ENCODE measurements at regions not wholly inside any gene's neighbourhood (a gene's known extent, or its start where the extent isn't known, plus 50 kb on each side); places are given as distances from the start of the nearest gene placed in this dataset.
"Not testable (repeated sequence)": the region's sequence is repeated elsewhere in the genome, so short reads cannot be mapped to it uniquely, and the experiment has no call there.

DNA sequence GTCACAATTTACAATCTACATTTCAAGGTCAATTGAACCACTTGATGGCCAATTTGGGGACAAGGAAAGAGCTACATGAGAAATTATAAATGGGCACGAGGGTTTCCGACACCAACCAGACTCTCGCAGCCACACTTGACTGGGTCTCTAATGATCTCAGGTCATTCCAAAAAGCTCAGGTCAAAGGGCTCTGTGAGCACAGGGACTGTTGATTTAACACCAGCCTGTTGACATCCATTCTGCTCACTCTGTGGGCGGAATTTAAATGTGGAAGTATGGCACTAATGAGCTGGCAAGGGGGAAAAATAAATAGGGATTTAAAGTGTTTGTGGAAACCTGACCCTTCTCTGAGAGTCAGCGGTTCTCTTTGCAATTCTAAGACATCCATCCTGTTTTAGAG, 810.7 kb upstream of the AUTS2 start:
- Histone ChIP-seq H3K27ac (ENCODE audit: low read depth) (no peak overlapping the region), H3K4me2 (no peak overlapping the region), H3K4me1 (ENCODE audit: insufficient read depth) (no peaks in the 10 kb centered on the region), H4K20me1 (replicated peaks; ENCODE audit: insufficient read depth) (no peaks in the 10 kb centered on the region), H2AFZ (no peak overlapping the region), H3K36me3 (ENCODE audit: insufficient read depth) (no peaks in the 10 kb centered on the region), H3K4me3 (no peak overlapping the region), H3F3A (replicated peaks; ENCODE audit: low read depth) (no peaks in the 10 kb centered on the region), H3K27me3 (ENCODE audit: insufficient read depth) (no peaks in the 10 kb centered on the region), H3K9me2 (ENCODE audit: insufficient read depth) (no peaks in the 10 kb centered on the region), H3K79me2 (replicated peaks; ENCODE audit: insufficient read depth) (no peaks in the 10 kb centered on the region)
- Mint-ChIP-seq H3K27me3 (ENCODE audit: insufficient read depth, low read depth, poor library complexity) (no peaks in the 10 kb centered on the region), H3K4me3 (no peak overlapping the region), H3K36me3 (ENCODE audit: low read depth) (peaks cover 50% of the 10 kb centered on the region), H3K27ac (no peak overlapping the region), H3K4me1 (no peaks in the 10 kb centered on the region), H3K9me3 (peaks cover 95% of the 10 kb centered on the region)
- ATAC-seq (no peak), DNase-seq (ENCODE audit: low spot score) (no peak)
- no peak for TF ChIP-seq JUNB (IDR thresholded peaks at IDR 0.05; ENCODE audit: unreplicated experiment)
- no peak for TF ChIP-seq POLR2AphosphoS5 (IDR thresholded peaks at IDR 0.05; ENCODE audit: low read depth)
- no peak for TF ChIP-seq EZH2 (IDR thresholded peaks at IDR 0.05; ENCODE audit: low read depth, unreplicated experiment)
- TF ChIP-seq STAT1 (IDR thresholded peaks at IDR 0.05; ENCODE audit: unreplicated experiment), result no peak
- no peak for TF ChIP-seq EZH2phosphoT487 (IDR thresholded peaks at IDR 0.05; ENCODE audit: unreplicated experiment)
- TF ChIP-seq ZNF331 (CRISPR knock-in tag; IDR thresholded peaks at IDR 0.05; ENCODE audit: low read depth), result no peak
- no peak for TF ChIP-seq CREB1 (CRISPR knock-in tag; IDR thresholded peaks at IDR 0.05; ENCODE audit: low read depth)
- TF ChIP-seq, protein P1, sequence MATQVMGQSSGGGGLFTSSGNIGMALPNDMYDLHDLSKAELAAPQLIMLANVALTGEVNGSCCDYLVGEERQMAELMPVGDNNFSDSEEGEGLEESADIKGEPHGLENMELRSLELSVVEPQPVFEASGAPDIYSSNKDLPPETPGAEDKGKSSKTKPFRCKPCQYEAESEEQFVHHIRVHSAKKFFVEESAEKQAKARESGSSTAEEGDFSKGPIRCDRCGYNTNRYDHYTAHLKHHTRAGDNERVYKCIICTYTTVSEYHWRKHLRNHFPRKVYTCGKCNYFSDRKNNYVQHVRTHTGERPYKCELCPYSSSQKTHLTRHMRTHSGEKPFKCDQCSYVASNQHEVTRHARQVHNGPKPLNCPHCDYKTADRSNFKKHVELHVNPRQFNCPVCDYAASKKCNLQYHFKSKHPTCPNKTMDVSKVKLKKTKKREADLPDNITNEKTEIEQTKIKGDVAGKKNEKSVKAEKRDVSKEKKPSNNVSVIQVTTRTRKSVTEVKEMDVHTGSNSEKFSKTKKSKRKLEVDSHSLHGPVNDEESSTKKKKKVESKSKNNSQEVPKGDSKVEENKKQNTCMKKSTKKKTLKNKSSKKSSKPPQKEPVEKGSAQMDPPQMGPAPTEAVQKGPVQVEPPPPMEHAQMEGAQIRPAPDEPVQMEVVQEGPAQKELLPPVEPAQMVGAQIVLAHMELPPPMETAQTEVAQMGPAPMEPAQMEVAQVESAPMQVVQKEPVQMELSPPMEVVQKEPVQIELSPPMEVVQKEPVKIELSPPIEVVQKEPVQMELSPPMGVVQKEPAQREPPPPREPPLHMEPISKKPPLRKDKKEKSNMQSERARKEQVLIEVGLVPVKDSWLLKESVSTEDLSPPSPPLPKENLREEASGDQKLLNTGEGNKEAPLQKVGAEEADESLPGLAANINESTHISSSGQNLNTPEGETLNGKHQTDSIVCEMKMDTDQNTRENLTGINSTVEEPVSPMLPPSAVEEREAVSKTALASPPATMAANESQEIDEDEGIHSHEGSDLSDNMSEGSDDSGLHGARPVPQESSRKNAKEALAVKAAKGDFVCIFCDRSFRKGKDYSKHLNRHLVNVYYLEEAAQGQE (IDR thresholded peaks at IDR 0.05; ENCODE audit: unreplicated experiment), result no peak
- no peak for TF ChIP-seq CTCF (conservative IDR thresholded peaks at IDR 0.05; ENCODE audit: low read depth in 2 of 2)
- no peak for TF ChIP-seq ZNF114 (CRISPR knock-in tag; IDR thresholded peaks at IDR 0.05)
- TF ChIP-seq ETS1 (IDR thresholded peaks at IDR 0.05), result no peak

GRCh38 chr7:68788529-68788928, 809.7 kb upstream of the AUTS2 start:
- H3K9me2 ChIP-seq (ENCODE audit: insufficient read depth); ATAC-seq; H3K27ac Mint-ChIP-seq; H3F3A ChIP-seq (replicated peaks; ENCODE audit: low read depth); H3K36me3 ChIP-seq (ENCODE audit: insufficient read depth); H2AFZ ChIP-seq; H3K4me1 ChIP-seq (ENCODE audit: insufficient read depth); H3K27me3 ChIP-seq (ENCODE audit: insufficient read depth); H3K27ac ChIP-seq (ENCODE audit: low read depth); H3K27me3 Mint-ChIP-seq (ENCODE audit: insufficient read depth, low read depth, poor library complexity); H3K79me2 ChIP-seq (replicated peaks; ENCODE audit: insufficient read depth); H4K20me1 ChIP-seq (replicated peaks; ENCODE audit: insufficient read depth); H3K4me3 Mint-ChIP-seq; DNase-seq (ENCODE audit: low spot score); H3K4me1 Mint-ChIP-seq; H3K4me2 ChIP-seq; H3K4me3 ChIP-seq: not testable (repeated sequence)
- peaks cover 48% of the 10 kb centered on the region for H3K36me3 Mint-ChIP-seq (ENCODE audit: low read depth)
- peaks cover 94% of the 10 kb centered on the region for H3K9me3 Mint-ChIP-seq
